ENCODE measurements at regions not wholly inside any gene's neighbourhood (a gene's known extent, or its start where the extent isn't known, plus 50 kb on each side); places are given as distances from the start of the nearest gene placed in this dataset.

- TF ChIP-seq CTCF (IDR thresholded peaks at IDR 0.05), result no peak
- no peak for TF ChIP-seq POLR2A (IDR thresholded peaks at IDR 0.05)
These were observed 314.8 kb upstream of the HS6ST1 start for GRCh38 chr2:128633501-128633900.

All from thyroid gland (tissue), 4 donors.